Nephron progenitor cell (in vitro differentiated cells): ENCODE measurements at regions not wholly inside any gene's neighbourhood (a gene's known extent, or its start where the extent isn't known, plus 50 kb on each side); places are given as distances from the start of the nearest gene placed in this dataset.
A peak's percentile ranks its signal among the peaks of the same experiment; 100 is the strongest.

Source experiments
- DNase-seq: peaks from one replicate; pipeline ENCODE4 v3.0.0; 2021
- H3K27ac Mint-ChIP-seq: 2 replicates; pipeline ENCODE4 v1.8.0; 2021; ENCODE audit warnings: mild to moderate bottlenecking, moderate library complexity, mixed read lengths
- H3K27me3 Mint-ChIP-seq: 2 replicates; pipeline ENCODE4 v1.8.0; 2021; ENCODE audit warnings: mild to moderate bottlenecking, low read depth, mixed read lengths; ENCODE audit not compliant: poor library complexity
- H3K36me3 Mint-ChIP-seq: 2 replicates; pipeline ENCODE4 v1.8.0; 2021; ENCODE audit warnings: low read depth, mixed read lengths
- H3K4me1 Mint-ChIP-seq: 2 replicates; pipeline ENCODE4 v1.8.0; 2021; ENCODE audit warnings: mixed read lengths
- H3K4me3 Mint-ChIP-seq: 2 replicates; pipeline ENCODE4 v1.8.0; 2021; ENCODE audit warnings: mild to moderate bottlenecking, moderate library complexity, mixed read lengths
- H3K9me3 Mint-ChIP-seq: 2 replicates; pipeline ENCODE4 v1.8.0; 2021; ENCODE audit warnings: mild to moderate bottlenecking, moderate library complexity, mixed read lengths
- CTCF ChIP-seq: fragments of 200-600 bp; sonication (generic); IDR thresholded peaks from 2 replicates; pipeline ENCODE4 v1.5.0; 2021; ENCODE audit warnings: antibody characterized with exemption

- no peak for TF ChIP-seq CTCF
- DNase-seq, result no peak
- H3K4me3 Mint-ChIP-seq, result no peak overlapping the region
- H3K27me3 Mint-ChIP-seq, result peaks cover 13% of the 10 kb centered on the region
- peak overlapping the region; percentile 36 for H3K27ac Mint-ChIP-seq
- no peaks in the 10 kb centered on the region for H3K9me3 Mint-ChIP-seq
- no peaks in the 10 kb centered on the region for H3K36me3 Mint-ChIP-seq
- peaks cover 26% of the 10 kb centered on the region for H3K4me1 Mint-ChIP-seq
Measured at GRCh38 chr2:8457699-8458502, 224.0 kb upstream of the ID2 start.

DNA sequence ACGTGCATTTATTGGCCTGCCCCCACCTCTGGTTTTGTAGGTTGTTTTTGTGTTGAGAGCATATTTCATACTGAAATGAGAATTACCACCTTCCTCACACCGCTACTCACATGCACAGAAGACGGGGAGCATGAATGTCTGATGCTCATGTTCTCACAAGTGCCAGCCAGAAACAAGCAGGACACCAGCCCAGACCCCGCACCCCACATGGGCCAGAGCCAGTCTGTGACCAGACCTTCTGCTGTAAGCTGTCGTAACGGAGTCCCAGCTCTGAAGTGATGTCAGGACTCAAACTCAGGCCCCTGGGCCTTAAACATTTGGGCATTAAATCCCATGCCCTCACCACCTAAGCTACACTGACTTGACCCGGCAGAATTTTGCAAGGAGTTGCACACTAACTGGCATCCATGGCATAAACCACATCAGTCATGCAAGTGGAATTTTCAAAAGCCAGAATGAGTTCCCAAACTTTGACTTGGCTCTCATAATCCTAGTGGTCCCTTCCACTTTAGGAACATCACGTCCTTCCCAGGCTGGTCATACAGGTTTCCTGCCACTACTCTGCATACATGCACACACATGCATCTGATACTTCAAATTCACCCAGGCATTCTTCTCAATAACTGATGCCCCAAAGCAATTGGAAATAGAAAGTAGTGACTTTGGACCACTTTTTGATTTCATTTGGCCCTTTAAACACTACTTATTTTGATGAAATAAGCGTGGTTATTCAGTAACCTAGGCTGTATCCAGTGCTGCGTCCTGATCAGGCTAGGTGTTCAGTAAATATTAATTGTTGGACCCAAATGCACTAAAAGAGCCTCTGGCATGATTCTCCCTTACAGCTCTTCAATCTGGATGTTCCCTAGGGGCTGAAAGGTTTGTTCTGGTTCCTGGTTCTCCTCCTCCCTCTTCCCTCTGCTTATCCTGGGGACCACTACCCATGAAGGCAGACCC, 223.1 kb upstream of the ID2 start:
- DNase-seq, result no peak
- H3K4me3 Mint-ChIP-seq, result no peak overlapping the region
- H3K36me3 Mint-ChIP-seq, result no peaks in the 10 kb centered on the region
- H3K4me1 Mint-ChIP-seq, result peaks cover 26% of the 10 kb centered on the region
- peaks cover 16% of the 10 kb centered on the region for H3K27me3 Mint-ChIP-seq
- TF ChIP-seq CTCF, result no peak
- H3K9me3 Mint-ChIP-seq, result no peaks in the 10 kb centered on the region
- no peak overlapping the region for H3K27ac Mint-ChIP-seq

DNA sequence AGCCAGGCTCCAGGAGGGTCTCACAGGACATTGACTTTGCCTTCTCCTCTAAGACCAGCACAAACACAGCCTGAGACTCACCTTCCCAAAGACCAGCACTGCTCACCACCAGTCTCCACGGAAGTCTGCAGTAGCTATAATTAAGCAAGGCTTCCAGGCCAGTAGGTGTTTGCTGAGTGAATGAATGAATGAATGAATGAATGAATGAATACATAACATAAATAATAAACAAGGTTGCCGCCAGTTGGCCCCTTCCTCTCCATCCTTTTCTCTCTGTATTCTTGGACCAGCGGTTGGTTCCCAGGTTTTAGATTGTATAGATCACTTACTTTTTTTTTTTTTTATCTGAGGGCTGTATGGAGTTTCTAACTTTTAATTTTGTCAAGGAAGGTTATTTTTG, 222.4 kb upstream of the ID2 start:
- H3K4me3 Mint-ChIP-seq, result no peak overlapping the region
- no peak for DNase-seq
- H3K36me3 Mint-ChIP-seq, result no peaks in the 10 kb centered on the region
- H3K9me3 Mint-ChIP-seq, result no peaks in the 10 kb centered on the region
- no peak overlapping the region for H3K27ac Mint-ChIP-seq
- no peak for TF ChIP-seq CTCF
- H3K27me3 Mint-ChIP-seq, result peaks cover 12% of the 10 kb centered on the region
- H3K4me1 Mint-ChIP-seq, result peaks cover 25% of the 10 kb centered on the region

DNA sequence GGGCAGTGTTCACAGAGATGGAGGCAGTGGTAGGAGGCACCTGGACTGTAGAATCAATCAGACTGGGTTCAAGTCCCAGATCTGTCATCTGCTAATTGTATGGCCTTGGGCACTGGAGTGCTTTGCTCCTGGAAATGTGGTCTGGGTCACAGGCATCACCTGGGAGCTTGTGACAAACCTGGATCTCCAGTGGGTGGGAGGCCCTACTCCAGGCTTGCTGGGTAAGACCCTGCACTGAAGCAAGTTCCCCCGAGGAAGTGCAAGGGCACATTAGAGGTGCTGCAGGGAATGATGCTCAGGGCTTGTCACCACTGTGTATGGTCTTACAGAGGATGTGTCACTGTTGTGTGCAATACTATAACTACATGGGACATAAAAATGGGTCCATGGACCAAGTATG, 220.5 kb upstream of the ID2 start:
- no peaks in the 10 kb centered on the region for H3K36me3 Mint-ChIP-seq
- H3K27me3 Mint-ChIP-seq, result peaks cover 15% of the 10 kb centered on the region
- no peak overlapping the region for H3K4me3 Mint-ChIP-seq
- no peaks in the 10 kb centered on the region for H3K9me3 Mint-ChIP-seq
- no peak for TF ChIP-seq CTCF
- no peak overlapping the region for H3K27ac Mint-ChIP-seq
- no peak for DNase-seq
- H3K4me1 Mint-ChIP-seq, result peaks cover 9% of the 10 kb centered on the region

- Mint-ChIP-seq H3K27me3 (peaks cover 12% of the 10 kb centered on the region), H3K4me3 (no peak overlapping the region), H3K36me3 (no peaks in the 10 kb centered on the region), H3K9me3 (no peaks in the 10 kb centered on the region), H3K4me1 (peaks cover 9% of the 10 kb centered on the region), H3K27ac (no peak overlapping the region)
- DNase-seq, result no peak
- no peak for TF ChIP-seq CTCF
Measured at GRCh38 chr2:8462280-8462679, 219.6 kb upstream of the ID2 start.
